ENCODE measurements at regions not wholly inside any gene's neighbourhood (a gene's known extent, or its start where the extent isn't known, plus 50 kb on each side); places are given as distances from the start of the nearest gene placed in this dataset.

DNA sequence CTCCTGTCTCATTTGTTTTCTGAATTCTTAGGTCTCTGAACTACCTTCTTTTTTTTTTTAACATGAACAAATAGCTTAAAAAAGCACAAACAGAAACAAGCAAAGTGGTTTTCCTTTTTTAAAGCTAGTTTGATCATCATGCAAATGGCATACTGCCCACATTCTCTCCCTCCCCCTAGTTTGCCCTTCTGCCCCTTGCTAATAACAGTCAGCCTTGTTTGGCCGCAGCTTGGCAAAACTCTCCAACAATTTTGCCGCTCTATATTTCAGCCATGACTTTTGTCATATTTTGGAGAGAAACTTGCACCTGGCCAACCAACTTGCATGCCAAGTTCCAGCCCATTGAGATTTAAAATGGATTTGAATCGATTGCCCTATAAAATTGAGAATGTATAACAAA lies 666.0 kb upstream of the NR2F2 start:
- TF ChIP-seq, protein P1, sequence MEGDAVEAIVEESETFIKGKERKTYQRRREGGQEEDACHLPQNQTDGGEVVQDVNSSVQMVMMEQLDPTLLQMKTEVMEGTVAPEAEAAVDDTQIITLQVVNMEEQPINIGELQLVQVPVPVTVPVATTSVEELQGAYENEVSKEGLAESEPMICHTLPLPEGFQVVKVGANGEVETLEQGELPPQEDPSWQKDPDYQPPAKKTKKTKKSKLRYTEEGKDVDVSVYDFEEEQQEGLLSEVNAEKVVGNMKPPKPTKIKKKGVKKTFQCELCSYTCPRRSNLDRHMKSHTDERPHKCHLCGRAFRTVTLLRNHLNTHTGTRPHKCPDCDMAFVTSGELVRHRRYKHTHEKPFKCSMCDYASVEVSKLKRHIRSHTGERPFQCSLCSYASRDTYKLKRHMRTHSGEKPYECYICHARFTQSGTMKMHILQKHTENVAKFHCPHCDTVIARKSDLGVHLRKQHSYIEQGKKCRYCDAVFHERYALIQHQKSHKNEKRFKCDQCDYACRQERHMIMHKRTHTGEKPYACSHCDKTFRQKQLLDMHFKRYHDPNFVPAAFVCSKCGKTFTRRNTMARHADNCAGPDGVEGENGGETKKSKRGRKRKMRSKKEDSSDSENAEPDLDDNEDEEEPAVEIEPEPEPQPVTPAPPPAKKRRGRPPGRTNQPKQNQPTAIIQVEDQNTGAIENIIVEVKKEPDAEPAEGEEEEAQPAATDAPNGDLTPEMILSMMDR (IDR thresholded peaks at IDR 0.05), result no peak
- no peak for TF ChIP-seq POLR2A (IDR thresholded peaks at IDR 0.05)
